Heart right ventricle (tissue), 16 donors: ENCODE measurements at regions not wholly inside any gene's neighbourhood (a gene's known extent, or its start where the extent isn't known, plus 50 kb on each side); places are given as distances from the start of the nearest gene placed in this dataset.

ENCODE experiments used
- ATAC-seq, 8 donors: fragments of 200-7000 bp; cut with Tn5 transposase; one replicate each; pipeline ENCODE4 v1.9.1; 2020; ENCODE audit warnings: mild to moderate bottlenecking in 8 of 8, moderate library complexity in 8 of 8, moderate number of reproducible peaks in 1 of 8
- DNase-seq, 2 donors: peaks; one replicate each; pipeline ENCODE4 v3.0.0-alpha.2; 2020
- H3K27ac ChIP-seq, 10 donors: fragments of 200-600 bp; sonication (generic) in 2 of 10; one replicate each; pipeline versions ENCODE4 v1.5.0 to v1.8.0; 2020 to 2022; ENCODE audit warnings: mild to moderate bottlenecking in 3 of 10
- H3K27me3 ChIP-seq, 7 donors: fragments of 200-600 bp; one replicate each; pipeline ENCODE4 v1.8.0; 2021 to 2022; ENCODE audit warnings: mild to moderate bottlenecking in 2 of 7
- H3K36me3 ChIP-seq, 9 donors: fragments of 200-600 bp; sonication (generic) in 1 of 9; one replicate each; pipeline versions ENCODE4 v1.5.0 to v1.8.0; 2020 to 2022; ENCODE audit warnings: mild to moderate bottlenecking in 2 of 9
- H3K4me1 ChIP-seq, 9 donors: fragments of 200-600 bp; sonication (generic) in 1 of 9; one replicate each; pipeline versions ENCODE4 v1.5.0 to v1.8.0; 2020 to 2022; ENCODE audit warnings: mild to moderate bottlenecking in 4 of 9
- H3K4me3 ChIP-seq, 10 donors: fragments of 200-600 bp; sonication (generic) in 2 of 10; one replicate each; pipeline versions ENCODE4 v1.5.0 to v1.8.0; 2020 to 2022; ENCODE audit warnings: mild to moderate bottlenecking in 7 of 10, moderate library complexity in 2 of 10
- H3K9me3 ChIP-seq, 11 donors: fragments of 200-600 bp in 10 of 11; sonication (generic) in 2 of 11; one replicate each; pipeline versions ENCODE4 v1.5.0 to v1.8.0; 2013 to 2022; ENCODE audit warnings: mild to moderate bottlenecking in 2 of 11, control low read depth in 1 of 11, moderate library complexity in 1 of 11
- WGBS, 2 donors: extraction: QIAGEN DNeasy Blood & Tissue Kit; methylation state at CpG; one replicate each; pipeline ENCODE4 v1.1.7; 2013; ENCODE audit warnings: inconsistent platforms in 1 of 2; 5-methylcytosine and 5-hydroxymethylcytosine counted together
- intact Hi-C, 10 donors: fragments of 100-400 bp; cut with DNase I; formaldehyde crosslinking; loops; one replicate each; pipeline versions ENCODE4 v1.11.1 to v1.14.2; 2022
- TF ChIP-seq, protein P1 (sequence below), 9 donors: fragments of 200-600 bp; sonication (generic) in 2 of 9; IDR thresholded peaks; one replicate each; pipeline versions ENCODE4 v1.5.0 to v1.8.0; 2021 to 2022; ENCODE audit warnings: antibody characterized with exemption in 9 of 9, mild to moderate bottlenecking in 5 of 9, moderate library complexity in 1 of 9
- donor health status: Arrhythmogenic right ventricular cardiomyopathy.
- donor health status: ischemic (EF 13 %, LVEDD 7.1; RV severe dilation, severe dysfunction).
- donor health status: healthy with polysubstance abuse.
- donor health status: DM: no; HTN: yes; CAD: no.
- donor health status: DM: no; HTN: no; CAD: no.
- donor health status: ischemic (EF 25% LVEDD 6.9; RV normal size, moderate dysfunction).
- donor health status: ischemic (EF 25% LVEDD 5.7; RV mildly dilated, moderate dysfunction).
- donor health status: healthy.
- donor health status: DM: yes; HTN: yes; CAD: no.
- donor health status: Ischemic cardiomyopathy.
- donor health status: ischemic (EF 35%, LVEDD 5.7; RV mildly dilated, moderate dysfunction).
- donor health status: nonischemic (EF 11% LVEDD 7.7; RV severe dilation, severe dysfunction).
- donor health status: DM: yes; HTN: yes; CAD: no.
- donor health status: PGD.
- donor health status: ischemic (EF 29% LVEDD 5.4; RV normal size, mild dysfunction).
- donor health status: nonischemic (EF 23%, LVEDD 6.1; RV moderate dilation, normal function).

DNA sequence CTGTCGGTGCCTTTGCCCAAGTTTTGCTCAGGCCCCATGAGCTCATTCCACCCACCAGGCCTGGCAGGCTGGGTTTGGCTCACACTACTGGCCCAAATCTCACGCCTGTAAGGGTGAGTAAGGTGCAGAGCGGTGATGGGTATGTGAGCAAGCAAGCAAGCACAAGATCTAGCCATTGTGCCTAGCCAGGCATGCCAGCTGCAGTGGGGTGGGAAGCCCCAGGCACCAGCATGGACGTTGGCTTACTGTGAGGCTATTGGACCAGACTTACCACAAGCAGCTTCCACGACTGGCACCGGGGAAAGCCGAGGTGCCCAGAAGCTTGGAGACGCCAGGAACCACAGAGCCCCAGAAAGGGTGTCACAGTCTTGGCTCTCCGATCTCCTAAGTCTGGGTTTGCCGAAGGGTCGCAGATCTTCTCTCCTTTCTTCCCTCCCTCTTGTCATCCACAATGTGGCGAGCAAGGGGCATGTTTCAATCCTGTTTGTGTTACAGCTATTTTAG lies 2659.4 kb upstream of the PCDH20 start:
- ATAC-seq: no peak
- H3K36me3 ChIP-seq: no peaks in the 10 kb centered on the region
- no peaks in the 10 kb centered on the region for H3K27me3 ChIP-seq
- DNase-seq: no peak
- H3K4me3 ChIP-seq: no peak overlapping the region
- no peaks in the 10 kb centered on the region for H3K4me1 ChIP-seq
- TF ChIP-seq, protein P1, sequence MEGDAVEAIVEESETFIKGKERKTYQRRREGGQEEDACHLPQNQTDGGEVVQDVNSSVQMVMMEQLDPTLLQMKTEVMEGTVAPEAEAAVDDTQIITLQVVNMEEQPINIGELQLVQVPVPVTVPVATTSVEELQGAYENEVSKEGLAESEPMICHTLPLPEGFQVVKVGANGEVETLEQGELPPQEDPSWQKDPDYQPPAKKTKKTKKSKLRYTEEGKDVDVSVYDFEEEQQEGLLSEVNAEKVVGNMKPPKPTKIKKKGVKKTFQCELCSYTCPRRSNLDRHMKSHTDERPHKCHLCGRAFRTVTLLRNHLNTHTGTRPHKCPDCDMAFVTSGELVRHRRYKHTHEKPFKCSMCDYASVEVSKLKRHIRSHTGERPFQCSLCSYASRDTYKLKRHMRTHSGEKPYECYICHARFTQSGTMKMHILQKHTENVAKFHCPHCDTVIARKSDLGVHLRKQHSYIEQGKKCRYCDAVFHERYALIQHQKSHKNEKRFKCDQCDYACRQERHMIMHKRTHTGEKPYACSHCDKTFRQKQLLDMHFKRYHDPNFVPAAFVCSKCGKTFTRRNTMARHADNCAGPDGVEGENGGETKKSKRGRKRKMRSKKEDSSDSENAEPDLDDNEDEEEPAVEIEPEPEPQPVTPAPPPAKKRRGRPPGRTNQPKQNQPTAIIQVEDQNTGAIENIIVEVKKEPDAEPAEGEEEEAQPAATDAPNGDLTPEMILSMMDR (IDR thresholded peaks at IDR 0.05): no peak
- intact Hi-C loops: no loop called here
- H3K9me3 ChIP-seq: peaks cover 0 to 27% (median 0%) of the 10 kb centered on the region in 11 donors
- 84 to 86% methylated on average over 12 of the region's 12 CpGs for WGBS, 2 donors
- no peak overlapping the region for H3K27ac ChIP-seq

DNA sequence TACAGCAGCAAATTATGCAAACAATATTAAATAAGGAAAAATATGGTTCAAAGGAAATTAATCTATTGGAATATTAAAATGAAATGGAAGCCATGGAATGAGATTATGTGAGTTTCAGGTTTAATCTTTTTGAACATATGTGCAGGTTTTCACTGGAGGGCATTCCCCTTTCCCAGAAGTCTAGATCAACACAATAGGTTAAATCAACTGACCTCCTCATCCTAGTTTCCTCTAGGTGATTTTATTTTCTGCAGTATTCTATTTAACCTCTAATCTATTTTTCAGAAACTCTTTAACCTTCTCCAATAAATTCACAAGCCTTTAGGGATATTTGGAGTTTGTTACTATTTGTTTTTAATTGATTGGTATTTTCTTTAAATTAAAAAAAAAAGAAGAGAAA lies 2657.6 kb upstream of the PCDH20 start:
- ATAC-seq (no peak), DNase-seq (no peak)
- Histone ChIP-seq H3K9me3 (peaks cover 0 to 20% (median 0%) of the 10 kb centered on the region in 11 donors), H3K36me3 (no peaks in the 10 kb centered on the region), H3K4me3 (no peak overlapping the region), H3K27me3 (no peaks in the 10 kb centered on the region), H3K4me1 (no peaks in the 10 kb centered on the region), H3K27ac (no peak overlapping the region)
- TF ChIP-seq, protein P1 (IDR thresholded peaks at IDR 0.05): no peak
- intact Hi-C loops: no loop called here

DNA sequence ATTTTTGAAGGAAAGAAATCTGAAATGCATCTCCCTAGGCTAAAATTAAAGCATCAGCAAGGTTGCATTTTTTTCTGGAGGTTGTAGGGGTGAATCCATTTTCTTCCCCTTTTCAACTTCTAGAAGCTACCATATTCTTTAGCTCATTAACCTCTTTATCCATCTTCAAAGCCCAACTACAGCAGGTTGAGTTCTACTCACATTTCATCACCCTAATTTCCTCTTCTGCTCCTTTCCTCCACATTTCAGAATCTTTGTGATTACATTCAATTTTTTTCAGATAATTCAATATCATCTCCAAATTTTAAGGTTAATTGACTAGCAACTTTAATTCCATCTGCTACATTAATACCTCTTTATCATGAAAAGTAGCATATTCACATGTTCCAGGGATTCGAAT lies 2655.7 kb upstream of the PCDH20 start:
- Histone ChIP-seq H3K36me3 (no peaks in the 10 kb centered on the region), H3K27me3 (no peaks in the 10 kb centered on the region), H3K4me1 (no peaks in the 10 kb centered on the region), H3K9me3 (peaks cover 0 to 13% (median 0%) of the 10 kb centered on the region in 11 donors), H3K27ac (no peak overlapping the region), H3K4me3 (no peak overlapping the region)
- 78 to 85% methylated on average over 1 of the region's 1 CpG for WGBS, 2 donors
- intact Hi-C loops: no loop called here
- TF ChIP-seq, protein P1 (IDR thresholded peaks at IDR 0.05): no peak
- ATAC-seq (no peak), DNase-seq (no peak)

DNA sequence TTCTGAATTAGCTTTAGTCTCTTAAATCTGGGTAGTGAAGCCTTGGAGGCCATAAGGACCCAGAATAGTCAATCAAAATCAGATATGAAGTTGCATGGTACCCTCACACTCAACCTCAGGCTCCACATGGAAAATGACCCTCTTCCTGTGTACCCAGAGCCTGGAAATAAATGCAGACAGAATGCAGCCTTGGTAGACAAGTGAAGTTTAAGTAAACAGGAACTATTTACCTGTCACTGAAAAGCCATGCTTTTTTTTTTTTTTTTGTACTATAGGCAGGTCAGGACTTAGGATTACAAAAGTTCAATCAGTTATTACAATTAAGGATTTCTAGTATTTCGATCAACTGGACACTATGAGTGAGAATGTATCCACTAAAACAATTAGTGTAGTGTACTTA lies 2654.2 kb upstream of the PCDH20 start:
- ATAC-seq: no peak
- TF ChIP-seq, protein P1 (IDR thresholded peaks at IDR 0.05): no peak
- Histone ChIP-seq H3K27ac (no peak overlapping the region), H3K4me3 (no peak overlapping the region), H3K4me1 (no peaks in the 10 kb centered on the region), H3K9me3 (peaks cover 0 to 7% (median 0%) of the 10 kb centered on the region in 11 donors), H3K36me3 (no peaks in the 10 kb centered on the region), H3K27me3 (no peaks in the 10 kb centered on the region)
- intact Hi-C loops: no loop called here
- no peak for DNase-seq
- 66 to 97% methylated on average over 1 of the region's 1 CpG for WGBS, 2 donors
